ENCODE measurements at regions not wholly inside any gene's neighbourhood (a gene's known extent, or its start where the extent isn't known, plus 50 kb on each side); places are given as distances from the start of the nearest gene placed in this dataset.

DNA sequence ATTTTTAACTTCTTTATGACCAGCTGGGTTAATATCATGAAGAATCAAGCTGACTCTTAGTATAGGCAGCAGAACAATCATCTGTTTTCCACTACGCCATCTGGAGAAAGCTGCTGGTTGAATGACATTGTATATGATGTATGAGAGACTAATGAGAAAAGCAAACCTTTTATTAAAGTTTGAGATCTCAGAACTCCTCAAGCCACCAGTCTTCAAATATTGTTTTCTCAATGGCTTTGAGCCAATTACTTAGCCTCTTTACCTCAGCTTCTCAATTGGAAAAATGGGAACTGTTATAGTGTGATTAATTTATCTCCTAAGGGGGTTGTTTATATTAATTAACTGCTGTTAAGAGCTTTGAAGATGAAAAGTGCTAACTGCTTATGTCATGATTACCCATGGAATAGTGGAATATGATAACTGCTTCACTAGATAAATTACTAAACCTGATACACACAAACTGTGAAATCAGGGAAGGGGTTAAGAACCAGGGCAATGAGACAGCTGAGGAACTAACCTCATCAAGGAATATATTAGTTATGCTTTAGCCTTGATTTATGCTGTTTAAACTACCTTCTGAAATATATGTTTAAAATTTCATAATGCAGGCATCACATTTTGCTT lies 330.1 kb downstream of the SOX2 start:
- TF ChIP-seq, protein P1, sequence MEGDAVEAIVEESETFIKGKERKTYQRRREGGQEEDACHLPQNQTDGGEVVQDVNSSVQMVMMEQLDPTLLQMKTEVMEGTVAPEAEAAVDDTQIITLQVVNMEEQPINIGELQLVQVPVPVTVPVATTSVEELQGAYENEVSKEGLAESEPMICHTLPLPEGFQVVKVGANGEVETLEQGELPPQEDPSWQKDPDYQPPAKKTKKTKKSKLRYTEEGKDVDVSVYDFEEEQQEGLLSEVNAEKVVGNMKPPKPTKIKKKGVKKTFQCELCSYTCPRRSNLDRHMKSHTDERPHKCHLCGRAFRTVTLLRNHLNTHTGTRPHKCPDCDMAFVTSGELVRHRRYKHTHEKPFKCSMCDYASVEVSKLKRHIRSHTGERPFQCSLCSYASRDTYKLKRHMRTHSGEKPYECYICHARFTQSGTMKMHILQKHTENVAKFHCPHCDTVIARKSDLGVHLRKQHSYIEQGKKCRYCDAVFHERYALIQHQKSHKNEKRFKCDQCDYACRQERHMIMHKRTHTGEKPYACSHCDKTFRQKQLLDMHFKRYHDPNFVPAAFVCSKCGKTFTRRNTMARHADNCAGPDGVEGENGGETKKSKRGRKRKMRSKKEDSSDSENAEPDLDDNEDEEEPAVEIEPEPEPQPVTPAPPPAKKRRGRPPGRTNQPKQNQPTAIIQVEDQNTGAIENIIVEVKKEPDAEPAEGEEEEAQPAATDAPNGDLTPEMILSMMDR (IDR thresholded peaks at IDR 0.05) = no peak
- TF ChIP-seq POLR2A (IDR thresholded peaks at IDR 0.05) = no peak

Measured in body of pancreas (tissue), 4 donors.